ENCODE measurements at regions not wholly inside any gene's neighbourhood (a gene's known extent, or its start where the extent isn't known, plus 50 kb on each side); places are given as distances from the start of the nearest gene placed in this dataset.

- DNase-seq (ENCODE audit: extremely low read depth, low read depth) = no peak
Measured at GRCh38 chr2:19560785-19561184, 202.4 kb upstream of the OSR1 start.

- no peak for DNase-seq (ENCODE audit: extremely low read depth, low read depth)
Measured at GRCh38 chr2:19559596-19560240, 201.3 kb upstream of the OSR1 start.

GRCh38 chr2:19556648-19557047 is 198.2 kb upstream of the OSR1 start:
- DNase-seq (ENCODE audit: extremely low read depth, low read depth) = no peak

- DNase-seq (ENCODE audit: extremely low read depth, low read depth) = no peak
Measured at GRCh38 chr2:19554520-19554919, 196.1 kb upstream of the OSR1 start.

GRCh38 chr2:19552270-19552669 is 193.8 kb upstream of the OSR1 start:
- DNase-seq (ENCODE audit: extremely low read depth, low read depth) = no peak

- no peak for DNase-seq (ENCODE audit: extremely low read depth, low read depth)
Measured at GRCh38 chr2:19550750-19551149, 192.3 kb upstream of the OSR1 start.

- no peak for DNase-seq (ENCODE audit: extremely low read depth, low read depth)
Measured at GRCh38 chr2:19549821-19550220, 191.4 kb upstream of the OSR1 start.

- no peak for DNase-seq (ENCODE audit: extremely low read depth, low read depth)
Measured at GRCh38 chr2:19548116-19548515, 189.7 kb upstream of the OSR1 start.

GRCh38 chr2:19547321-19547720 is 188.9 kb upstream of the OSR1 start:
- DNase-seq (ENCODE audit: extremely low read depth, low read depth) = no peak

GRCh38 chr2:19545507-19545906 is 187.1 kb upstream of the OSR1 start:
- DNase-seq (ENCODE audit: extremely low read depth, low read depth) = no peak

GRCh38 chr2:19543663-19544383 is 185.4 kb upstream of the OSR1 start:
- no peak for DNase-seq (ENCODE audit: extremely low read depth, low read depth)

- DNase-seq (ENCODE audit: extremely low read depth, low read depth) = no peak
Measured at GRCh38 chr2:19542796-19543662, 184.6 kb upstream of the OSR1 start.

GRCh38 chr2:19541884-19542283 is 183.5 kb upstream of the OSR1 start:
- no peak for DNase-seq (ENCODE audit: extremely low read depth, low read depth)

GRCh38 chr2:19540739-19541525 is 182.5 kb upstream of the OSR1 start:
- peak; percentile 46 for DNase-seq (ENCODE audit: extremely low read depth, low read depth)

- peak; percentile 80 for DNase-seq (ENCODE audit: extremely low read depth, low read depth)
Measured at GRCh38 chr2:19538411-19538963, 180.1 kb upstream of the OSR1 start.

GRCh38 chr2:19536136-19536535 is 177.7 kb upstream of the OSR1 start:
- DNase-seq (ENCODE audit: extremely low read depth, low read depth) = no peak

- DNase-seq (ENCODE audit: extremely low read depth, low read depth) = no peak
Measured at GRCh38 chr2:19532547-19533196, 174.2 kb upstream of the OSR1 start.

GRCh38 chr2:19529677-19530076 is 171.3 kb upstream of the OSR1 start:
- no peak for DNase-seq (ENCODE audit: extremely low read depth, low read depth)

- no peak for DNase-seq (ENCODE audit: extremely low read depth, low read depth)
Measured at GRCh38 chr2:19527771-19528170, 169.3 kb upstream of the OSR1 start.

- no peak for DNase-seq (ENCODE audit: extremely low read depth, low read depth)
Measured at GRCh38 chr2:19525313-19525712, 166.9 kb upstream of the OSR1 start.

Data from NCI-H460 (cell line).